CD8-positive, alpha-beta memory T cell (primary cell): ENCODE measurements at regions not wholly inside any gene's neighbourhood (a gene's known extent, or its start where the extent isn't known, plus 50 kb on each side); places are given as distances from the start of the nearest gene placed in this dataset.
"Not testable (repeated sequence)": the region's sequence is repeated elsewhere in the genome, so short reads cannot be mapped to it uniquely, and the experiment has no call there.

ENCODE experiments used
- CTCF ChIA-PET: fragments of 350-600 bp; sonication (Branson Sonifier 250); formaldehyde crosslinking; loops from one replicate; lab custom pipeline; 2021; ENCODE audit warnings: antibody characterized with exemption; lab: Charles Lee
- POLR2A ChIA-PET: fragments of 350-600 bp; sonication (Branson Sonifier 250); formaldehyde crosslinking; loops from one replicate; lab custom pipeline; 2021; ENCODE audit warnings: antibody characterized with exemption; lab: Charles Lee
- DNase-seq, 5 donors: peaks; one replicate each; pipeline versions ENCODE4 v3.0.0 to v3.0.0-alpha.2; 2020 to 2022; ENCODE audit warnings: mixed read lengths in 1 of 5
- H3K27ac ChIP-seq: one replicate; pipeline ENCODE4 v1.7.0; 2013; ENCODE audit warnings: low read depth, mild to moderate bottlenecking, low read length, moderate library complexity
- H3K27me3 ChIP-seq: 2 replicates; pipeline ENCODE4 v1.7.0; 2013; ENCODE audit warnings: low read length, mild to moderate bottlenecking; ENCODE audit not compliant: insufficient read depth, poor library complexity, severe bottlenecking
- H3K36me3 ChIP-seq: 2 replicates; pipeline ENCODE4 v1.7.0; 2013; ENCODE audit warnings: mild to moderate bottlenecking, low read length, moderate library complexity; ENCODE audit not compliant: insufficient read depth
- H3K4me1 ChIP-seq: 2 replicates; pipeline ENCODE4 v1.7.0; 2013; ENCODE audit warnings: mild to moderate bottlenecking, low read length, moderate library complexity; ENCODE audit not compliant: insufficient read depth
- H3K4me3 ChIP-seq: 2 replicates; pipeline ENCODE4 v1.7.0; 2013; ENCODE audit warnings: mild to moderate bottlenecking, low read length
- H3K9me3 ChIP-seq: 2 replicates; pipeline ENCODE4 v1.7.0; 2013; ENCODE audit warnings: mild to moderate bottlenecking, low read length
- H3K27ac Mint-ChIP-seq, 8 donors: one replicate each; pipeline ENCODE4 v1.8.0; 2020 to 2021; ENCODE audit warnings: mixed read lengths in 8 of 8, mild to moderate bottlenecking in 6 of 8, inconsistent platforms in 3 of 8, moderate library complexity in 3 of 8
- H3K27me3 Mint-ChIP-seq, 2 donors: one replicate each; pipeline ENCODE4 v1.8.0; 2020 to 2021; ENCODE audit warnings: mixed read lengths in 2 of 2, mild to moderate bottlenecking in 1 of 2, moderate library complexity in 1 of 2
- H3K36me3 Mint-ChIP-seq, 3 donors: one replicate each; pipeline ENCODE4 v1.8.0; 2020 to 2021; ENCODE audit warnings: mixed read lengths in 3 of 3, inconsistent platforms in 1 of 3, mild to moderate bottlenecking in 1 of 3
- H3K4me1 Mint-ChIP-seq, 3 donors: one replicate each; pipeline ENCODE4 v1.8.0; 2020 to 2021; ENCODE audit warnings: mixed read lengths in 3 of 3, inconsistent platforms in 1 of 3, mild to moderate bottlenecking in 1 of 3
- H3K4me3 Mint-ChIP-seq, 7 donors: one replicate each; pipeline ENCODE4 v1.8.0; 2020 to 2021; ENCODE audit warnings: mixed read lengths in 7 of 7, mild to moderate bottlenecking in 6 of 7, moderate library complexity in 4 of 7, inconsistent platforms in 2 of 7
- H3K9me3 Mint-ChIP-seq, 5 donors: one replicate each; pipeline ENCODE4 v1.8.0; 2020 to 2022; ENCODE audit warnings: mixed read lengths in 5 of 5, mild to moderate bottlenecking in 3 of 5, moderate library complexity in 2 of 5, inconsistent platforms in 1 of 5

DNA sequence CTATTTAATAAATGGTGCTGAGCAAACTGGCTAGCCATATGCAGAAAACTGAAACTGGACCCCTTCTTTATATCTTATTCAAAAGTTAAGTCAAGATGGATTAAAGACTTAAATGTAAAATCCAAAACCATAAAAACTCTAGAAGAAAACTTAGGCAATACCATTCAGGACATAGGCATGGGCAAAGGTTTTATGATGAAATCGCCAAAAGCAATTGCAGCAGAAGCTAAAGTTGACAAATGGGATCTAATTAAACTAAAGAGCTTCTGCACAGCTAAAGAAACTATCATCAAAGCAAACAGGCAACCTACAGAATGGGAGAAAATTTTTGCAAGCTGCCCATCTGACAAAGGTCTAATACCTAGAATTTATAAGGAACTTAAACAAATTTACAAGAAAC lies 79.0 kb upstream of the SALL1 start:
- H3K27ac Mint-ChIP-seq, H3K9me3 ChIP-seq, H3K27ac ChIP-seq, CTCF ChIA-PET, POLR2A ChIA-PET, H3K27me3 Mint-ChIP-seq, H3K4me3 ChIP-seq, H3K9me3 Mint-ChIP-seq, H3K4me1 ChIP-seq, H3K36me3 ChIP-seq, H3K4me1 Mint-ChIP-seq, DNase-seq, H3K27me3 ChIP-seq, H3K36me3 Mint-ChIP-seq: not testable (repeated sequence)
- H3K4me3 Mint-ChIP-seq: peak overlapping the region in 1 of 7 donors; percentile 2

GRCh38 chr16:51228097-51228659 lies 77.1 kb upstream of the SALL1 start:
- Mint-ChIP-seq H3K27ac (no peak overlapping the region), H3K4me3 (no peak overlapping the region), H3K4me1 (no peaks in the 10 kb centered on the region), H3K27me3 (no peaks in the 10 kb centered on the region), H3K36me3 (no peaks in the 10 kb centered on the region), H3K9me3 (peaks cover 0 to 11% (median 8%) of the 10 kb centered on the region in 5 donors)
- ChIA-PET POLR2A (no interaction called here), CTCF (no interaction called here)
- no peak overlapping the region for H3K4me3 ChIP-seq
- no peaks in the 10 kb centered on the region for H3K36me3 ChIP-seq
- H3K9me3 ChIP-seq: no peaks in the 10 kb centered on the region
- H3K27me3 ChIP-seq: no peaks in the 10 kb centered on the region
- no peak overlapping the region for H3K27ac ChIP-seq
- no peak for DNase-seq
- H3K4me1 ChIP-seq: no peaks in the 10 kb centered on the region

DNA sequence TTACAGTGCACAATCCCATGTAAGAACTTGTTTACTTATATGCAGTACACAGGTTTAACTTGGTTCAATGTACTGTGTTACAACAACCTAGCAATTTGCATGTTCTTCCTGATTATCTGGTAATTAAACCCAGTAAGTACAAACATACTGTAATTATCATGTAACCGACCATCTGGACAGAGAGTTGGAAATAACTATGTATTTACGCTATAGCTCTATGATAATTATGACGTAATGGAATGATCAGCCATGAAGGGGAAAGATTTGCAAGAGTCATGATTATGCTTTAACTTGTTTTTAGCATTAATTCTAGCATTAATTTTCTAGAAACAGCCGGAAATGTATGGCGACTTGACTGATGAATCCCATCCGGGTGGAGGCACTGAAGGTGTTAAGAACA lies 74.8 kb upstream of the SALL1 start:
- ChIA-PET CTCF (no interaction called here), POLR2A (no interaction called here)
- H3K27ac ChIP-seq: no peak overlapping the region
- Mint-ChIP-seq H3K27ac (no peak overlapping the region), H3K36me3 (no peaks in the 10 kb centered on the region), H3K27me3 (no peaks in the 10 kb centered on the region), H3K4me1 (no peaks in the 10 kb centered on the region), H3K4me3 (no peak overlapping the region), H3K9me3 (peaks cover 2 to 11% (median 8%) of the 10 kb centered on the region in 5 donors)
- H3K4me1 ChIP-seq: no peaks in the 10 kb centered on the region
- H3K4me3 ChIP-seq: no peak overlapping the region
- H3K27me3 ChIP-seq: no peaks in the 10 kb centered on the region
- no peak for DNase-seq
- H3K36me3 ChIP-seq: no peaks in the 10 kb centered on the region
- no peaks in the 10 kb centered on the region for H3K9me3 ChIP-seq

GRCh38 chr16:51224317-51224716 lies 73.2 kb upstream of the SALL1 start:
- Histone ChIP-seq H3K27me3 (no peaks in the 10 kb centered on the region), H3K4me1 (no peaks in the 10 kb centered on the region), H3K4me3 (no peak overlapping the region), H3K9me3 (no peaks in the 10 kb centered on the region), H3K36me3 (no peaks in the 10 kb centered on the region), H3K27ac (no peak overlapping the region)
- no peaks in the 10 kb centered on the region for H3K27me3 Mint-ChIP-seq
- DNase-seq: no peak
- peaks cover 0 to 15% (median 6%) of the 10 kb centered on the region in 5 donors for H3K9me3 Mint-ChIP-seq
- H3K4me3 Mint-ChIP-seq: no peak overlapping the region
- H3K27ac Mint-ChIP-seq: no peak overlapping the region
- no peaks in the 10 kb centered on the region for H3K4me1 Mint-ChIP-seq
- ChIA-PET POLR2A (no interaction called here), CTCF (no interaction called here)
- H3K36me3 Mint-ChIP-seq: no peaks in the 10 kb centered on the region

- H3K27me3 Mint-ChIP-seq: no peaks in the 10 kb centered on the region
- no peak for DNase-seq
- peaks cover 5 to 27% (median 10%) of the 10 kb centered on the region in 5 donors for H3K9me3 Mint-ChIP-seq
- H3K9me3 ChIP-seq: no peaks in the 10 kb centered on the region
- H3K27ac Mint-ChIP-seq: no peak overlapping the region
- H3K4me1 Mint-ChIP-seq: no peaks in the 10 kb centered on the region
- ChIA-PET CTCF (no interaction called here), POLR2A (no interaction called here)
- H3K27ac ChIP-seq: no peak overlapping the region
- H3K4me3 Mint-ChIP-seq: no peak overlapping the region
- H3K4me3 ChIP-seq: no peak overlapping the region
- no peaks in the 10 kb centered on the region for H3K4me1 ChIP-seq
- no peaks in the 10 kb centered on the region for H3K27me3 ChIP-seq
- H3K36me3 Mint-ChIP-seq: no peaks in the 10 kb centered on the region
- H3K36me3 ChIP-seq: no peaks in the 10 kb centered on the region
These were observed 70.9 kb upstream of the SALL1 start for GRCh38 chr16:51222016-51222415.

GRCh38 chr16:51211148-51211547 lies 60.1 kb upstream of the SALL1 start:
- no peak overlapping the region for H3K27ac ChIP-seq
- H3K27ac Mint-ChIP-seq: no peak overlapping the region
- no peaks in the 10 kb centered on the region for H3K4me1 ChIP-seq
- ChIA-PET CTCF (no interaction called here), POLR2A (no interaction called here)
- H3K4me3 Mint-ChIP-seq: no peak overlapping the region
- H3K27me3 Mint-ChIP-seq: peaks cover 0 to 2% of the 10 kb centered on the region in 2 donors
- H3K9me3 Mint-ChIP-seq: peaks cover 5 to 15% (median 7%) of the 10 kb centered on the region in 5 donors
- no peaks in the 10 kb centered on the region for H3K4me1 Mint-ChIP-seq
- no peaks in the 10 kb centered on the region for H3K36me3 Mint-ChIP-seq
- DNase-seq: no peak
- H3K27me3 ChIP-seq: no peaks in the 10 kb centered on the region
- no peak overlapping the region for H3K4me3 ChIP-seq
- no peaks in the 10 kb centered on the region for H3K9me3 ChIP-seq
- no peaks in the 10 kb centered on the region for H3K36me3 ChIP-seq

DNA sequence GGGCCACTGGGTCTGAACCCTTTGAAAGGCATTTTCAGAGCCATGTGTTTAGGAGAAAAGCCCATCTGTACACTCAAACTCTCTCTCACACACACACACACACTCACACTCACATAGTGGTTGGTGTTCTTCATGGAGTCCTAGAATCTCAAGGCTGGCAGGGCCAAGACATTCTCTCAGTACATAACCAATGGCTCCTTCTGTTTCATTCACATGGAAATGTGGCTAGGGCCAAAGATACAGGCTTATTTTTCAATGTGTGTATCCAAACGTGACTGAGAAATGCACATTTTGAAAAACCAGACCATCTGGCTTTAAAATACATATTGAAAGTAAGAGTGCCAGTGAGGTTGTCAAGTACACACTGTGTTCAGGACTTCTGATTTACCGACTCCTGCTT lies 59.0 kb upstream of the SALL1 start:
- Histone ChIP-seq H3K4me3 (no peak overlapping the region), H3K4me1 (no peaks in the 10 kb centered on the region), H3K9me3 (no peaks in the 10 kb centered on the region), H3K36me3 (no peaks in the 10 kb centered on the region), H3K27me3 (no peaks in the 10 kb centered on the region), H3K27ac (no peak overlapping the region)
- CTCF ChIA-PET: no interaction called here
- no peak overlapping the region for H3K27ac Mint-ChIP-seq
- no peaks in the 10 kb centered on the region for H3K4me1 Mint-ChIP-seq
- no peak overlapping the region for H3K4me3 Mint-ChIP-seq
- H3K9me3 Mint-ChIP-seq: peaks cover 2 to 13% (median 4%) of the 10 kb centered on the region in 5 donors
- no peaks in the 10 kb centered on the region for H3K36me3 Mint-ChIP-seq
- H3K27me3 Mint-ChIP-seq: peaks cover 0 to 2% of the 10 kb centered on the region in 2 donors
- DNase-seq: no peak
- POLR2A ChIA-PET: no interaction called here

GRCh38 chr16:51201604-51202003 lies 50.5 kb upstream of the SALL1 start:
- Mint-ChIP-seq H3K27me3 (no peaks in the 10 kb centered on the region), H3K36me3 (no peaks in the 10 kb centered on the region), H3K4me1 (no peaks in the 10 kb centered on the region), H3K27ac (no peak overlapping the region), H3K4me3 (no peak overlapping the region), H3K9me3 (peaks cover 9 to 19% (median 15%) of the 10 kb centered on the region in 5 donors)
- DNase-seq: no peak
- no peaks in the 10 kb centered on the region for H3K4me1 ChIP-seq
- H3K27ac ChIP-seq: no peak overlapping the region
- no peaks in the 10 kb centered on the region for H3K9me3 ChIP-seq
- no peaks in the 10 kb centered on the region for H3K36me3 ChIP-seq
- no peaks in the 10 kb centered on the region for H3K27me3 ChIP-seq
- POLR2A ChIA-PET: no interaction called here
- CTCF ChIA-PET: no interaction called here
- no peak overlapping the region for H3K4me3 ChIP-seq
